Dermis microvascular lymphatic vessel endothelial cell (primary cell): ENCODE measurements at regions not wholly inside any gene's neighbourhood (a gene's known extent, or its start where the extent isn't known, plus 50 kb on each side); places are given as distances from the start of the nearest gene placed in this dataset.

Source experiments
- DNase-seq, 2 donors: peaks; one replicate each; pipeline versions ENCODE4 v3.0.0 to v3.0.0-alpha.2; 2010; ENCODE audit warnings: low read depth in 2 of 2

GRCh38 chr6:33967966-33968724 lies 164.3 kb upstream of the MLN start:
- no peak for DNase-seq

GRCh38 chr6:33967265-33967767 lies 163.5 kb upstream of the MLN start:
- no peak for DNase-seq

GRCh38 chr6:33966536-33966935 lies 162.7 kb upstream of the MLN start:
- DNase-seq: no peak

GRCh38 chr6:33965766-33966165 lies 162.0 kb upstream of the MLN start:
- DNase-seq: no peak

GRCh38 chr6:33964387-33964786 lies 160.6 kb upstream of the MLN start:
- DNase-seq: no peak

GRCh38 chr6:33963136-33963750 lies 159.4 kb upstream of the MLN start:
- DNase-seq: no peak

DNA sequence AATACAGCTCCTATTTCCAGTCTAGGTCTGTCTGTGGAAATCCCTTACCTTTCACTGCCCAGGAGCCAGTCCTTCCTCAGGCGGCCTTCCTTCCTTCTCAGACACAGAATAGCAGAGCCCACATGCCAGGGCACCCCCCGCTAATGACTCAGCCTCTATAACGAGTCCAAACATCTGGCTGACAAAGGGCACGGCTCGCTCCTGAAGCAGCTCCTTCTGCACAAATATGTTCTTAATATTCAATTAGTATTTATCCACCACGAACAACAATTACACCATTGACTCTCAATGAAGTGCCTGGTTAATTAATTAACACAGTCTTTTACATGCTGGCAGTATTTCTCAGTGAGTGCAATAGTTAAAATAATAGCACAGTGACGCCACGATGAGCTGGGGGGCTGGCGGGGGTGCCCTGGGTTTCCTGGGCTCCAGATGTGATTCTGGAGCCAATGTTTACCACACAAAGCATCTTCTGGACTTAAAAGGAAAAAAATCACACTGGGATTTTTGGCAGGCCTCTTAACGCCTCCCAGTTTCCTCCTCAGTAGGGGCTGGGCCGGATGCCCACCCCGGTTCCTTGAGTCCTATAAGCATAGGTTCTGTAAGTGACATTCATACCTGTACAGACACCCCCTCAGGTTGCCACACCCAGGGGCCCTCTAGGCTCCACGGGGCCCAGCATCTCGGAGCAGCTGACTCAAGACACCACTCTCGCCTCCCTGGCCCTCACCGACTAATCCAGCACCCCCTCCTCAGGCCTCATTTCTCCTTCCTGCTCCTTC lies 158.6 kb upstream of the MLN start:
- no peak for DNase-seq

GRCh38 chr6:33961691-33962090 lies 157.9 kb upstream of the MLN start:
- DNase-seq: no peak

DNA sequence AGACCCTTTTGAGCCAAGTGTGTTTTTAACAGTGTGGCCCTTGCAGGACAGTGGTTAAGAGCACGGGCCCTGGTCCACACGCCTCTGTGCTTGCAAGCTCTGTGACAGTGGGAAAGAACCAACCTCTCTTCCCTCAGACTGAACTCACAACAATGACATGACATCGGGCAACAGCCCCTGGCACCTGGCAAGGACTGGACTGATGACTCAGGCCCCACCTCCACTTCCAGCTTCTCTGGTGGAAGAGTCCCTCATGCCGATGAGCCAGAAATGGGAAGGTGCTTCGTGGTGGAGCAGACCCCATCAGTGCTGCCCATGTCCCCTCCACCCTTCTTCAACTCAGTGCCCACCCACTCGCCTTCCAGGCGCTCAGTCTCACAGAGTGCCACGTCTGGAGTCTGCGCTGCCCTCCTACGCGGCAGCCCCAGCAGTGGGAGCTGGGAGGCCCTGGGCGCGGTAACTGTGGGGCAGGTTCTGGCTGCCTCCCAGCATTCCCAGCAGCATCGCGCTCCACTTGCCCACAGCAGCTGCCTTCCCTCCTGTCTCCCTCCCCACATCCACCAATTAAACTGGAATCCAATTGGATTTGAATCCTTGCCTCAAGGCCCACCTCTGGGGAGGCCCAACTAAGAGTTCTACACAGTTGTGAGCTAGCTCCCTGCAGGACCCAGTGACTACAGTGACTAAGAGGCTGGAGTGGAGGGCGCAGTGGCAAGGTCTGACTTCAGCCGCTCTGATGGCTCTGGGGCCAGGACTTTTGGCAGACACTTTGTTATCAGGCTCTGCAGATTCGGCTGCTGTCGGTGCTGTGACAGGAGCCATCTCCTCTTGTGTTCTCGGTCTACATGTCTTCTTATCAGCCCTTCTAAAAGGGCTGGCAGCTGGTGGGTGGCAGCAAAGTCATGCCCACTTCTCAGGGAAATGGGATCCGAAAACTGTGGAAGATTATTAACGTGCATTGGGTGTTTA lies 156.8 kb upstream of the MLN start:
- no peak for DNase-seq

DNA sequence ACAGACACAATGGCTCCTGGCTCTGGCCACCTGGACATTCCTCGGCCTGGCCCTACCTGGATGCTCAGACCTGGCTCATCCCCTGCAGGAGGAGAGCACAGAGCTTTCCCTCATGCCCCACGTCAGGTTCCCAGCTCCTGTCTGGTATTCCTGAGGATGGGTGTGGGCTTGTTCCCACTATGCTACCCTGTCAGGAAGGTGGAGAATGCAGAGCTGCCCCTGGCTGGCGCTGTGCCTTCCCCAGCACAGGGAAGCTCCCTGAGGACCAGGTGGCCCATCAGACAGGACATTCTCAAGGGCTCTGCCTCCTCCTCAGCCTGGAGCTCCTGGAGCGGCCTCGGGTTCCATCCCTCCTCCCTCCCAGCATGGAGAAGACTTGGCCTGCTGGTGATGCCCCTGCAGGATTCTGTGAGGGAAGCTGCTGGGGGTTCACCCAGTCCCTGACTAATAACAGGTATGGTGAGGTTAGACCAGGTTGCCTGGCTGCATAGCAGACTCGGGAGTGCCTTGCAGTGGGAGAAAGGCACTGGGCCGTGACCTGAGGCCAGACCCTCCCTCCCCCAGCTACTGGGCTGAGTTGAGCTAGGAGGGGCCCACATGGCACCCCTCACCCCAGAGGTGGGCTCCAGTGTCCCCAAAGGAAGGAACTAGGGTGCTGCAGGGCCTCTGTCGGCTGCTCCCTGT lies 156.0 kb upstream of the MLN start:
- no peak for DNase-seq

DNA sequence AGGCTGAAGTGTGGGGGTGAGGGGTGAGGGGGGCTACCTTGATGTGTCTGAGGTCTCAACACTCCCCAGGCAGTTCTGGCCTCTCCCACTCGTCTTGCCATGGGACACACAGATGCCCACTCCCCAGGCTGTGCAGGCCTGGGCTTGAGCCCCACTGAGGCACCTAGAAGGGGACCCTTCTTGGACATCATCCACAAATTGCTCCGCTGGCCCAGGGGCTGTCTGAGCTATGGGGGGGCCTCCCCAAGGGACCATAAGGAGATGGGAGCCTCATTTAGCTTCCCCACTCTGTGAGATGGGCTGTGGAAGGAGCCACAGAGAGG lies 155.5 kb upstream of the MLN start:
- no peak for DNase-seq

GRCh38 chr6:33958526-33959328 lies 154.9 kb upstream of the MLN start:
- DNase-seq: no peak

GRCh38 chr6:33957892-33958525 lies 154.2 kb upstream of the MLN start:
- no peak for DNase-seq

GRCh38 chr6:33957131-33957891 lies 153.5 kb upstream of the MLN start:
- no peak for DNase-seq

GRCh38 chr6:33956206-33956605 lies 152.4 kb upstream of the MLN start:
- DNase-seq: no peak

- DNase-seq: no peak
These were observed 151.8 kb upstream of the MLN start for GRCh38 chr6:33955566-33955965.

GRCh38 chr6:33954453-33954852 lies 150.7 kb upstream of the MLN start:
- no peak for DNase-seq

GRCh38 chr6:33953171-33953570 lies 149.4 kb upstream of the MLN start:
- no peak for DNase-seq

DNA sequence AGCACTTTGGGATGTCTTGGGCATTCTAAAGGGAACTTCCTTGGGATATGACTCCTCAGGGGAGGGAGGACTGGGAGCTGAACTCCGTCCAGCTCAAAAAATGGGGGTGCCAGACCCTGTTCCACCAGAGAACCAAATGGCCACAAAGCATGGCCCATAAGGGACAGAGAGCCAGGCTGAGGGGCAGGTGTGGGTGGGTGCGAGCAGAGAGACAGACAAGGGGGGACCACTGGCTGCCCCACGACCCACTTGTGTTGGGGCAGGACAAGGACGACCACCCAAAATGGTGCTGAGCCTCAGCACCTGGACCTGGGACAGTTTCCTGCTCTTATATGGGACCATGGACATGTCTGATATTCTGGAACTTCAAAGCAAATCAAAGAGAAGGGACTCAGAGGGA lies 148.2 kb upstream of the MLN start:
- no peak for DNase-seq
